H1 (cell line): ENCODE measurements at regions not wholly inside any gene's neighbourhood (a gene's known extent, or its start where the extent isn't known, plus 50 kb on each side); places are given as distances from the start of the nearest gene placed in this dataset.

ENCODE experiments used
- CTCF ChIA-PET: fragments of 300-600 bp; sonication (Branson Sonifier 250); formaldehyde crosslinking; loops from one replicate; lab custom pipeline; 2021; ENCODE audit not compliant: partially characterized antibody; lab: Charles Lee
- POLR2A ChIA-PET: fragments of 300-600 bp; sonication (Branson Sonifier 250); formaldehyde crosslinking; loops from one replicate; lab custom pipeline; 2021; ENCODE audit warnings: inconsistent platforms; ENCODE audit not compliant: partially characterized antibody; lab: Charles Lee
- DNase-seq, 2 experiments: peaks; one replicate each; pipeline versions ENCODE4 v3.0.0 to v3.0.0-alpha.2; 2010 to 2022; ENCODE audit warnings: low spot score in 2 of 2, low read depth in 1 of 2, mixed read lengths in 1 of 2
- FAIRE-seq: peaks from 2 replicates; lab custom pipeline; 2011; peaks lifted over from hg19 to GRCh38; lab: Jason Lieb, UNC
- H2AFZ ChIP-seq: 2 replicates; pipeline ENCODE4 v1.8.1; 2012; ENCODE audit warnings: low read length, inconsistent platforms
- H2AK5ac ChIP-seq: 2 replicates; pipeline ENCODE4 v1.6.1; 2013; ENCODE audit warnings: low read depth, low read length
- H2BK120ac ChIP-seq: replicated peaks from 2 replicates; pipeline ENCODE3; 2013; ENCODE audit warnings: low read depth, low read length, inconsistent platforms
- H2BK12ac ChIP-seq: 2 replicates; pipeline ENCODE4 v1.6.1; 2013; ENCODE audit warnings: low read depth, low read length
- H2BK15ac ChIP-seq: 2 replicates; pipeline ENCODE4 v1.6.1; 2013; ENCODE audit warnings: low read length
- H2BK20ac ChIP-seq: 2 replicates; pipeline ENCODE4 v1.6.1; 2013; ENCODE audit warnings: low read length
- H2BK5ac ChIP-seq: 2 replicates; pipeline ENCODE4 v1.6.1; 2013; ENCODE audit warnings: low read depth, low read length
- H3K14ac ChIP-seq: 2 replicates; pipeline ENCODE4 v1.6.1; 2013; ENCODE audit warnings: inconsistent platforms; ENCODE audit not compliant: insufficient read length
- H3K18ac ChIP-seq: 2 replicates; pipeline ENCODE4 v1.6.1; 2013; ENCODE audit warnings: low read length; ENCODE audit errors: extremely low read depth
- H3K23ac ChIP-seq: 2 replicates; pipeline ENCODE4 v1.6.1; 2013; ENCODE audit warnings: inconsistent platforms; ENCODE audit not compliant: insufficient read length
- H3K23me2 ChIP-seq: 2 replicates; pipeline ENCODE4 v1.6.1; 2013; ENCODE audit warnings: low read depth, low read length
- H3K27ac ChIP-seq: 2 replicates; pipeline ENCODE4 v1.6.1; 2011; ENCODE audit warnings: low read depth, low read length, inconsistent platforms
- H3K27me3 ChIP-seq, 4 experiments: replicated peaks in 1 of 4; 1 replicate in 1 of 4; 2 replicates in 3 of 4; pipeline versions ENCODE4 v1.6.1 to v1.8.1; 2011 to 2013; ENCODE audit warnings: low read length in 3 of 4, mild to moderate bottlenecking in 3 of 4, inconsistent platforms in 2 of 4, mixed read lengths in 2 of 4, moderate library complexity in 1 of 4; ENCODE audit not compliant: control insufficient read depth in 3 of 4, insufficient read depth in 3 of 4; ENCODE audit errors: extremely low read depth in 1 of 4
- H3K36me3 ChIP-seq, 4 experiments: 2 replicates each; pipeline versions ENCODE4 v1.6.1 to v1.8.1; 2011 to 2013; ENCODE audit warnings: mild to moderate bottlenecking in 4 of 4, low read length in 3 of 4, moderate library complexity in 2 of 4, control low read depth in 1 of 4, inconsistent platforms in 1 of 4; ENCODE audit not compliant: insufficient read depth in 4 of 4, control insufficient read depth in 2 of 4
- H3K4ac ChIP-seq: replicated peaks from 2 replicates; pipeline ENCODE3; 2013; ENCODE audit warnings: low read length, low read depth, mixed read lengths, inconsistent platforms; ENCODE audit not compliant: insufficient read length
- H3K4me1 ChIP-seq, 4 experiments: replicated peaks in 1 of 4; 1 replicate in 1 of 4; 2 replicates in 3 of 4; pipeline versions ENCODE4 v1.6.1 to v1.8.1; 2011 to 2013; ENCODE audit warnings: low read length in 3 of 4, inconsistent platforms in 2 of 4, mixed read lengths in 1 of 4; ENCODE audit not compliant: insufficient read depth in 4 of 4, control insufficient read depth in 3 of 4
- H3K4me2 ChIP-seq, 2 experiments: 2 replicates each; pipeline versions ENCODE4 v1.6.1 to v1.8.1; 2011 to 2013; ENCODE audit warnings: low read depth in 2 of 2, low read length in 2 of 2, control low read depth in 1 of 2, inconsistent platforms in 1 of 2, mild to moderate bottlenecking in 1 of 2; ENCODE audit not compliant: insufficient read depth in 1 of 2
- H3K4me3 ChIP-seq, 4 experiments: fragments of 200-600, 300-600 bp in 1 of 4; sonication (generic), shearing (Covaris generic), sonication (Bioruptor Twin) in 1 of 4; 2 replicates each; pipeline versions ENCODE4 v1.5.1 to v1.8.1; 2011 to 2016; ENCODE audit warnings: low read length in 4 of 4, low read depth in 3 of 4, control low read depth in 2 of 4, inconsistent platforms in 2 of 4, mild to moderate bottlenecking in 2 of 4, mixed read lengths in 1 of 4, moderate library complexity in 1 of 4; ENCODE audit not compliant: insufficient read depth in 2 of 4; ENCODE audit errors: extremely low read depth in 1 of 4
- H3K56ac ChIP-seq: replicated peaks from 2 replicates; pipeline ENCODE3; 2013; ENCODE audit warnings: low read depth, mild to moderate bottlenecking, mixed read lengths, low read length, inconsistent platforms; ENCODE audit not compliant: insufficient read length
- H3K79me1 ChIP-seq: 2 replicates; pipeline ENCODE4 v1.6.1; 2013; ENCODE audit warnings: low read depth, low read length, control low read depth
- H3K79me2 ChIP-seq, 2 experiments: 2 replicates each; pipeline versions ENCODE4 v1.6.1 to v1.8.1; 2012 to 2013; ENCODE audit warnings: low read length in 2 of 2, mild to moderate bottlenecking in 2 of 2, inconsistent platforms in 1 of 2; ENCODE audit not compliant: insufficient read depth in 2 of 2, control insufficient read depth in 1 of 2
- H3K9ac ChIP-seq, 4 experiments: replicated peaks in 1 of 4; 1 replicate in 1 of 4; 2 replicates in 3 of 4; pipeline versions ENCODE4 v1.6.1 to v1.8.1; 2011 to 2013; ENCODE audit warnings: low read depth in 3 of 4, low read length in 3 of 4, control low read depth in 2 of 4, mild to moderate bottlenecking in 2 of 4, moderate library complexity in 2 of 4, inconsistent platforms in 1 of 4; ENCODE audit errors: extremely low read depth in 1 of 4
- H3K9me3 ChIP-seq, 2 experiments: 2 replicates each; pipeline versions ENCODE4 v1.6.1 to v1.8.1; 2012 to 2013; ENCODE audit warnings: mild to moderate bottlenecking in 2 of 2, moderate library complexity in 2 of 2, control low read depth in 1 of 2, inconsistent platforms in 1 of 2, low read depth in 1 of 2, low read length in 1 of 2, mixed read lengths in 1 of 2; ENCODE audit not compliant: insufficient read depth in 2 of 2
- H4K20me1 ChIP-seq, 2 experiments: replicated peaks in 1 of 2; 2 replicates each; pipeline versions ENCODE3 to v1.8.1; 2011 to 2013; ENCODE audit warnings: inconsistent platforms in 2 of 2, low read length in 2 of 2, mild to moderate bottlenecking in 1 of 2; ENCODE audit not compliant: insufficient read depth in 2 of 2, control insufficient read depth in 1 of 2
- H4K5ac ChIP-seq: 2 replicates; pipeline ENCODE4 v1.6.1; 2013; ENCODE audit warnings: low read length, low read depth, mixed read lengths, inconsistent platforms; ENCODE audit not compliant: insufficient read length
- H4K8ac ChIP-seq: 2 replicates; pipeline ENCODE4 v1.8.0; 2013; ENCODE audit warnings: mild to moderate bottlenecking, moderate library complexity, low read length, inconsistent platforms; ENCODE audit not compliant: insufficient read depth; ENCODE audit errors: extremely low read depth
- H4K91ac ChIP-seq: replicated peaks from 2 replicates; pipeline ENCODE3; 2013; ENCODE audit warnings: low read length, mixed read lengths, inconsistent platforms; ENCODE audit not compliant: insufficient read length
- CEBPB ChIP-seq: IDR thresholded peaks from 2 replicates; pipeline ENCODE4 v1.6.1; 2012; ENCODE audit warnings: low read depth, low read length
- CHD2 ChIP-seq: IDR thresholded peaks from 2 replicates; pipeline ENCODE4 v1.6.1; 2012; ENCODE audit warnings: low read length, improper control_type of control experiment
- EZH2 ChIP-seq: fragments of 200-600 bp; sonication (generic); IDR thresholded peaks from 2 replicates; pipeline ENCODE4 v1.7.1; 2012; ENCODE audit warnings: low read depth, mild to moderate bottlenecking, moderate library complexity, low read length, inconsistent platforms; ENCODE audit not compliant: severe bottlenecking
- MAFK ChIP-seq: IDR thresholded peaks from 2 replicates; pipeline ENCODE4 v1.6.1; 2012; ENCODE audit warnings: low read depth, mild to moderate bottlenecking, improper control_type of control experiment, low read length
- NRF1 ChIP-seq: IDR thresholded peaks from 2 replicates; pipeline ENCODE4 v1.6.1; 2011; ENCODE audit warnings: mild to moderate bottlenecking, low read depth, low read length, improper control_type of control experiment
- POLR2A ChIP-seq, 2 experiments: IDR thresholded peaks; 1 replicate in 1 of 2; 2 replicates in 1 of 2; pipeline ENCODE4 v1.6.1; 2011; ENCODE audit warnings: low read depth in 2 of 2, low read length in 2 of 2, mild to moderate bottlenecking in 2 of 2; ENCODE audit errors: control extremely low read depth in 1 of 2
- POLR2AphosphoS5 ChIP-seq: IDR thresholded peaks from 2 replicates; pipeline ENCODE4 v1.6.1; 2011; ENCODE audit warnings: low read depth, low read length
- RAD21 ChIP-seq, 2 experiments: IDR thresholded peaks in 1 of 2; conservative IDR thresholded peaks in 1 of 2; 2 replicates each; pipeline ENCODE4 v1.6.1; 2011; ENCODE audit warnings: low read depth in 2 of 2, low read length in 2 of 2, improper control_type of control experiment in 1 of 2, inconsistent platforms in 1 of 2, mild to moderate bottlenecking in 1 of 2, moderate library complexity in 1 of 2
- SIN3A ChIP-seq, 2 experiments: IDR thresholded peaks in 1 of 2; conservative IDR thresholded peaks in 1 of 2; 2 replicates each; pipeline ENCODE4 v1.6.1; 2011 to 2012; ENCODE audit warnings: low read length in 2 of 2, improper control_type of control experiment in 1 of 2, low read depth in 1 of 2, mild to moderate bottlenecking in 1 of 2
- SP1 ChIP-seq: IDR thresholded peaks from 2 replicates; pipeline ENCODE4 v1.6.1; 2011; ENCODE audit warnings: low read depth, low read length
- SP2 ChIP-seq: IDR thresholded peaks from 2 replicates; pipeline ENCODE4 v1.6.1; 2012; ENCODE audit warnings: mild to moderate bottlenecking, low read length, inconsistent platforms
- TAF1 ChIP-seq: IDR thresholded peaks from 2 replicates; pipeline ENCODE4 v1.6.1; 2011; ENCODE audit warnings: mild to moderate bottlenecking, low read depth, low read length
- WGBS, 2 experiments: shearing (Covaris generic) in 1 of 2; methylation state at CpG; one replicate each; pipeline versions ENCODE4 v1.1.6 to v1.1.7; 2013 to 2015; ENCODE audit warnings: low lambda C conversion rate in 2 of 2, mixed read lengths in 2 of 2, inconsistent platforms in 1 of 2, low coverage in 1 of 2, missing lambda C conversion rate in 1 of 2; ENCODE audit not compliant: insufficient replicate concordance in 2 of 2, insufficient coverage in 1 of 2, insufficient read length in 1 of 2; ENCODE audit errors: extremely low coverage in 1 of 2, missing lambda C conversion rate in 1 of 2; 5-methylcytosine and 5-hydroxymethylcytosine counted together

GRCh38 chrX:44036336-44036735 is 63.1 kb upstream of the NDP start:
- 93% methylated on average over 3 of the region's 3 CpGs; no CpG with 5 or more reads in 1 of the 2 experiments for WGBS, 2 experiments
- POLR2A ChIA-PET: no interaction called here
- no peak for FAIRE-seq

More at GRCh38 chrX:44036336-44036735, 63.1 kb upstream of the NDP start:
- Histone ChIP-seq H3K9ac (no peak overlapping the region), H4K20me1 (no peaks in the 10 kb centered on the region), H3K23me2 (no peaks in the 10 kb centered on the region), H3K56ac (no peak overlapping the region), H4K5ac (no peak overlapping the region), H3K27me3 (no peaks in the 10 kb centered on the region), H3K4me2 (no peak overlapping the region), H3K79me1 (no peaks in the 10 kb centered on the region), H3K18ac (no peak overlapping the region), H4K91ac (no peak overlapping the region), H2AFZ (no peak overlapping the region), H2BK120ac (no peak overlapping the region), H2BK15ac (no peak overlapping the region), H3K36me3 (no peaks in the 10 kb centered on the region), H2BK12ac (no peak overlapping the region), H2AK5ac (no peak overlapping the region), H2BK20ac (no peak overlapping the region), H3K14ac (no peak overlapping the region), H2BK5ac (no peak overlapping the region), H3K9me3 (no peaks in the 10 kb centered on the region), H3K23ac (no peak overlapping the region), H3K79me2 (no peaks in the 10 kb centered on the region), H3K4ac (no peak overlapping the region), H3K4me3 (no peak overlapping the region), H3K27ac (no peak overlapping the region), H3K4me1 (no peaks in the 10 kb centered on the region), H4K8ac (no peak overlapping the region)
- CTCF ChIA-PET: no interaction called here
- TF ChIP-seq TAF1 (no peak), RAD21 (IDR thresholded peaks at IDR 0.05 in 1 of 2, conservative IDR thresholded peaks at IDR 0.05 in 1 of 2; ENCODE audit: low read depth in 2 of 2, low read length in 2 of 2) (no peak), MAFK (no peak), SP1 (no peak), CEBPB (no peak), POLR2AphosphoS5 (no peak), POLR2A (IDR thresholded peaks at IDR 0.05; ENCODE audit: control extremely low read depth in 1 of 2, low read depth in 2 of 2, low read length in 2 of 2) (no peak), SP2 (no peak), NRF1 (no peak), EZH2 (no peak), CHD2 (no peak), SIN3A (conservative IDR thresholded peaks at IDR 0.05 in 1 of 2, IDR thresholded peaks at IDR 0.05 in 1 of 2; ENCODE audit: low read depth in 1 of 2, low read length in 2 of 2) (no peak)
- no peak for DNase-seq
